C4-2B (cell line): ENCODE measurements at regions not wholly inside any gene's neighbourhood (a gene's known extent, or its start where the extent isn't known, plus 50 kb on each side); places are given as distances from the start of the nearest gene placed in this dataset.

ENCODE experiments used
- ZFX ChIP-seq: fragments of 450-650 bp; IDR thresholded peaks from 2 replicates; pipeline ENCODE4 v1.6.1; 2017
- TF ChIP-seq, protein P1 (sequence below): fragments of 450-650 bp; conservative IDR thresholded peaks from 2 replicates; pipeline ENCODE4 v1.5.1; 2017; ENCODE audit warnings: mild to moderate bottlenecking

DNA sequence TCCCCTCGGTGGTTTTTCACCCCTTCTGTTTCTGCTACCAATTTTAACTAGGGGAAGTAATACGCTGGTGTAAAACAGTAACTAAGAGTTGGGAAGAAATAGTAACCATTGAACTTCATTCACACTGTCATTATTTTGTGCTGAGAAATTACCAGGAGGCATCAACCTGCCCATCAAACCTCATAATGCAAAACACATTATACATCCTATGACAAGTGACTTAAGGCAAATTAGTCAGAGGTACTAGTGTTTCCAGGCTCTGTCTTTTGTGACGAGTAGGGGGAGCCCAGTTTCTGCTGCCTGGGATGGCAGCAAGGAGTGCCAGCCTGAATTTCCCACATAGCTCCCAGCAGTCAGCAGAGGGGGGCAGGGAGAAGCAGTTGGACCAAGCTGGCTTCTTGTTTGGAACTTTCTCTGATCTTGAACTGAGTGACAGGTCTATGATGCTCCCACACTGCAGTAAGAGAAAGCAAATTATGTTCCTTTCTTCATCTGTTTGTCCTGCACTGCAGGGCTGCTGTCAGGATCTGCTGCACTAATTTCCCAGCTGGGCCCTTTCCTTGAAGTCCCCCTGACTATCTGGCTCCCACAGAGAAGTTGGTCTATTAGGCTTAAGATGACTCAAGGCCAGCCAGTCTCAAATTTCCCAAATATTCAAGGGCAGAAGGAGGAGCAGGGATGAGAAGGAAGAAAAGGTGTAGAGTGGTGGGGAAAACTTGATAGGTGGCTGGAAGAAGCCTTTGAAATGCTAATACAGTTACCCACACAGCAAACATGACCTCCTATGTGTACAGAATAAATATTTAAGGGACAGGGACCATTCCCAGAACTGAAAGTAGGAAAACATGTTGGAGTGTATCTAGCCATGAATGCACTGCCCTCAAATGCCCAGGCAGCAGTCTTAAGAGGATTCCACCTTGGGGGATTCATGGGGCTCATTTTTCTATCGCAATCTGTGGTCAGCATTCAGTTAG lies 322.8 kb downstream of the SEC16B start:
- TF ChIP-seq, protein P1, sequence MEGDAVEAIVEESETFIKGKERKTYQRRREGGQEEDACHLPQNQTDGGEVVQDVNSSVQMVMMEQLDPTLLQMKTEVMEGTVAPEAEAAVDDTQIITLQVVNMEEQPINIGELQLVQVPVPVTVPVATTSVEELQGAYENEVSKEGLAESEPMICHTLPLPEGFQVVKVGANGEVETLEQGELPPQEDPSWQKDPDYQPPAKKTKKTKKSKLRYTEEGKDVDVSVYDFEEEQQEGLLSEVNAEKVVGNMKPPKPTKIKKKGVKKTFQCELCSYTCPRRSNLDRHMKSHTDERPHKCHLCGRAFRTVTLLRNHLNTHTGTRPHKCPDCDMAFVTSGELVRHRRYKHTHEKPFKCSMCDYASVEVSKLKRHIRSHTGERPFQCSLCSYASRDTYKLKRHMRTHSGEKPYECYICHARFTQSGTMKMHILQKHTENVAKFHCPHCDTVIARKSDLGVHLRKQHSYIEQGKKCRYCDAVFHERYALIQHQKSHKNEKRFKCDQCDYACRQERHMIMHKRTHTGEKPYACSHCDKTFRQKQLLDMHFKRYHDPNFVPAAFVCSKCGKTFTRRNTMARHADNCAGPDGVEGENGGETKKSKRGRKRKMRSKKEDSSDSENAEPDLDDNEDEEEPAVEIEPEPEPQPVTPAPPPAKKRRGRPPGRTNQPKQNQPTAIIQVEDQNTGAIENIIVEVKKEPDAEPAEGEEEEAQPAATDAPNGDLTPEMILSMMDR = no peak
- TF ChIP-seq ZFX = no peak
